Activated CD4-positive, CD25-positive, alpha-beta regulatory T cell treated with anti-CD3 and anti-CD28 coated beads, Interleukin-2, amount 50 U/mL, for 72 hours (primary cell): ENCODE measurements at regions not wholly inside any gene's neighbourhood (a gene's known extent, or its start where the extent isn't known, plus 50 kb on each side); places are given as distances from the start of the nearest gene placed in this dataset.
A peak's percentile ranks its signal among the peaks of the same experiment; 100 is the strongest.

Experiments
- DNase-seq: peaks from one replicate; pipeline ENCODE4 v3.0.0; 2021

GRCh38 chr5:5929291-5930020, 448.9 kb downstream of the MED10 start:
- DNase-seq = no peak

DNA sequence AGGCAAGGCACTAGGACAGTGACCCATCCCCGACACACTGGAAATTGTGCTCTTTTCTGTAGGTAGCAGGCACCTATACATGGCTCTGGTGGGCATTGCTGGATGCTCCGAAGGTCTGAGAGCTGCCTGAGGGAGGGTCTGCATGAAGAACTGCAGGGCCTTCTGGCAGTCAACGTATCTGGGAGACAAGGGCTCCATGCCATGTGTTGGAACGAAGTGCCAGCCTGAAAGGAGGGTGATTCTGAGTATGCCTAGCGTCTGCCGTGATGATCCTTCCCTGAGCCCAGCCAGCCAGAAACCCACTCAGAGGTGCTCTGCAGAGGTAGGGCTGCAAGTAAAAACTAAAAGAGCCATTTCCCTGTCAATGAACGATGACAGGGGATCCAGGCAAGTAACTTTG, 453.2 kb downstream of the MED10 start:
- DNase-seq = no peak

- DNase-seq = no peak
Observed at GRCh38 chr5:5919411-5919810, 458.9 kb downstream of the MED10 start.

DNA sequence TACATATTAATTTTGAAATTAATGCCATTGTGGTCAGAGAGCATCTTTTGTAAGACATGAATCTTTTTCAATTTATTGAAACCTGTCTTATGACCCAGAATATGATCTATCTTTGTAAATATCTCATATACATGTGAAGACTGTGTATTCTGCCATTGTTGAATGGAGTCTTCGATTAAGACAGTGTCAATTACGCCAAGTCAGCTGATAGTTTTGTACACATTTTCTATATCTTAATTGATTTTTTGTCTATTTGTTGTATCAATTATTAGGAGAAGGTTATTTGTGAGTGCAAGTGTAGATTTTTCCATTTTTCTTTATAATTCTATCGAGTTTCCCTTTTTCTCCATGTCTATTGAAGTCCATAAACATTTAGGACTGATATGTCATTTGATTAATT, 471.6 kb downstream of the MED10 start:
- no peak for DNase-seq

- DNase-seq = no peak
Observed at GRCh38 chr5:5905186-5905585, 473.2 kb downstream of the MED10 start.

- no peak for DNase-seq
Observed at GRCh38 chr5:5904113-5904512, 474.2 kb downstream of the MED10 start.

DNA sequence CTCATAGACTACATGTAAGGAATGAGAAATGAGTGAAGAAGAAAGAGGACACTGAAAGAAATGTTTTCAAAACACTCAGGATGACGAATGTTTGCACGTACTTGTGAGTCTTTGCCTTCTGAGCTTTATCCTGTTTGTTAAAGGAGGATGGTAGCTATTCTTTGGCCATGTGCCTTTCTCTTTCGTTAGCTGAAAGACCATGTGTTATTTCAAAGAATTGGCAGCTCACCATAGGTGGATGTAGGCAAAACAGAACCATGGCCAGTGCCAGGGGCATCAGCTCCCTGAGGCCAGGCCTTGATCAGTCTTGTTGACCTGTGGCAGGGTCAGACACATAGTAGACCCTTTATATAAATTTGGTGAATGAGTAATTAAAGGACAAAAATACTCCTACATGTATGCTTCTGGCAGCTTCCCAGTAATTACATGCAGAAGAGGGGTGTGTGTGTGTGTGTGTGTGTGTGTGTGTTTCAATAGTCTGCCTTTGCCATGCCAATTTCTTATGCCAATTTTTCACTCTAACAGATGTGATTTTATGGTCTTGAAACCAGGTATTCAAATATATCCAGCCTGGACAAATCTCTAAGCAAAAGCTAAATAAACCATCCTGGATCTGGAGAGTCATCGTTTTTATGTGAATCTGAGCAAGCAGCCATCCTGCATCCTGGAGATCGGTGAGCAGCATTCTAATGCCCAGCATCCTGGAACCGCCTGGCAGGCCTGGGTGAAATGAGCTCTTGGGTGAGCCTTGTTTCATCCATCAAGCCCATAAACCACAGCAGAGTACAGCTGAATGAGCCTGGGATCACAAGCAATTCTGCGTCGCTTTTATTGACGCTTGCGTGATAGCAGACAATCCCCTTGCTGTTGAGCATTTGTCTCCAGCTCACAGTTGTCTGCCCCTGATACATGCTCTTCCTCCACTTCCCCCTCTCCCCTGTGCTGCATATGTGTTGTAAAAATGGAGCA, 475.4 kb downstream of the MED10 start:
- DNase-seq = no peak

DNA sequence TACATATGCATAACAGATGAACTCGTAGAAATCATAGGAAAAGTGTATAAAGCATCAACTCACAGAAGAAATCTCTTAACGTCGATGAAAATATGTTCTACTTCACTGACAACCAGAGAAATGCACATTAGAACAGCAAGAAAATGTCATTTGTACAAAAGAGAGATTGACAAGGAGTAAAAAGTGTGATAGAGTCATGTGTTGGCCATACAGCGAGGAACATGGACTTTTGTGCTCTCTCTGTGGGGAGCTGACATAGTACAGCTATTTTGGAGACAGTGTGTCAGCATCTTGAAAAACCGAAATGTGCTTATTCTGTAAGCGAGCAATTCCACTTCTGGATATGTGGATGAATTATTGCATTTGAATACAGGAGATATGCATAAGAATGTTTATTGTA, 477.9 kb downstream of the ICE1 start:
- DNase-seq = no peak

GRCh38 chr5:5899716-5900115, 477.2 kb downstream of the ICE1 start:
- DNase-seq = no peak

DNA sequence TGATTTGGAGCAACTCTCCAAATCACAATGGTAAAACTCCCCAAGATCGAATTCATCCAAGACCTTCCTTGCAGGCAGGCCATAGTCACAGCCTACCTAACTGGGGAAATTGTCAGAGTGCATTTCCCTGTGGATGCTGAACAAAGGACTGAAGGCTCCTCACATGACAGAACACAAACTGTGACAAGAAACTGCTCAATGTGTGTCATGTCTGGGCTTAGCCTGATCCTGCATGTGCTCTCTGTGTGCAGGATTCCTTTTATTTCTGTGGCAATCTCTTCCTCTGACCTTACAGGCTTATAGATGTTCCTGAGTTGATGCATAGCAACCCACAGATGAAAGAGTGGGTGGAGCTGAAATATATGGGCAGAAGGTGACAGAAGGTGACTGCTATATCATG, 465.8 kb downstream of the ICE1 start:
- no peak for DNase-seq

DNA sequence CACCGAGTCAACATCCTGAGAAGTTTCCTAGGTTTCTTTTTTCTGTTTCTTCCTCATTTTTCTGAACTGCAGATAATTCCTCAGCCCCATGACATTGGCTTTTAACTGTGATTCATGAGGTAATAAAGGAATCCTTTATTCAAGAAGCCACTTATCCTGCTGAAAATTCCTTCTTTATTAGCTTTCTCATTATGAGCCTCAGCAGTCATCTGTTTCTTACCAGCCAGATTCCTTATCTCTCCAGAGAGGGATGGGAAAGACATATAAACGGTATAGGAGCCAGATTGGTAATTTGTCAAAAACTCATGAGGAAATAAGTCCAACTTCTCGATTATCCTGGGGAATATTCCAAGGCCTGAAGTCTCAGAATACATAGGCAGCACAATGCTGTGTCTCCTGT, 465.4 kb downstream of the ICE1 start:
- DNase-seq = no peak

GRCh38 chr5:5886812-5887486, 464.5 kb downstream of the ICE1 start:
- peak; percentile 40 for DNase-seq

DNA sequence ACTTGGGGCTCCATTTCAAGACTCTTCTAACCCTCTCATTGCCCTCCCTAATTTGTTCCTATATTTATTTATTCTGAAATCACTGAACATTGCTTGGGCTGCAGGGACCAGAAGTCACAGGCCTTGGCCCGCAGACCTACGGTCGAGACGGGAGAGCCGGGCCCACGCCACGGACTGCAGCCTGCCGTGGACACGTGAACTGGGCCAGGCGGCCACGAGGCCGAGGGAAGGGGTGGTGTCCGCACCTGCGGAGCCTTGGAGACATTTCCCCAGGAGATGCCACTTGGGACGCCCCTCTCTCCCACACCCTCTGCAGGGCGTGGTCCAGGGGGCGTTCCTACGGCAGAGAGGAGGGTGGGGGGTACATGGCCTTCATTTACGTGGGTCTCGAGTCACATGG, 463.9 kb downstream of the ICE1 start:
- DNase-seq = no peak

DNA sequence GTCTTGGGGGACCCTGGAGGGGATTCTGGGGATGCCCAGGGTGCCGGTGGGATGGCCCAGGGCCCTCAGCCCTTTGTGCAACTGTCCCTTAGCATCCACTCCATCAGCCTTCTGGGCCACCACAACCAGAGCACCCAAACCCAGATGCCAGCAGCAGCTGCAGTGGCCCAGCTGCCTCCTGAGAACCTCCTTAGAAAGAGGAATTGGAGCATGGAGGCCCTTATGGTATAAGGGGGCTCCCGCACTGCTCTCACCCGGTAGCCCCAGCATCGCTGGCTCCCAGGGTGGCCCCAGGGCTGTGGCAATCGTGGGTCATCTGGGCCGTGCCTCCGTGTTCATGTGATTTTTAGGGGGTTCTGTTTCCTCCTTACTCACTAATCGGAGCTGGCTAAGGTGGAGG, 463.3 kb downstream of the ICE1 start:
- no peak for DNase-seq

- DNase-seq = no peak
Observed at GRCh38 chr5:5884593-5884992, 462.1 kb downstream of the ICE1 start.

DNA sequence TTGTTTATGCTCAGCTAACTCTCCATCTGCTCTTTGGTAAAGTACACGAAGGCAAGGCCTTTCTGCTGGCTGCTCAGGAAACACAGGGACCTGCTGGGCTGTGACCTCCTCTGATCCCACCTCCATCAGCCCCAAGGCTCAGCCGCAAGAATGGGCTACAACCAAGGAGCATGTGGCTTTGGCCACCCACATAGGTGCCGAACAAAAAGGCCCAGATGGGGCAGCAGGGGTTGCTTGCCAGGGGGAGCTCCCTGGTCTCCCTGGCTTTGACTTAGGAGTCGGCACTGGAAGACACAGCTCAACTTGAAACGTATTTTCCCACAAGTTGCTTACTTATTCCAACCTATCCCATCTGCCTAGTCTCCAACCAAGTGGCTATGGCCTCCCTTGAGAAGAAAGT, 461.1 kb downstream of the ICE1 start:
- DNase-seq = no peak

DNA sequence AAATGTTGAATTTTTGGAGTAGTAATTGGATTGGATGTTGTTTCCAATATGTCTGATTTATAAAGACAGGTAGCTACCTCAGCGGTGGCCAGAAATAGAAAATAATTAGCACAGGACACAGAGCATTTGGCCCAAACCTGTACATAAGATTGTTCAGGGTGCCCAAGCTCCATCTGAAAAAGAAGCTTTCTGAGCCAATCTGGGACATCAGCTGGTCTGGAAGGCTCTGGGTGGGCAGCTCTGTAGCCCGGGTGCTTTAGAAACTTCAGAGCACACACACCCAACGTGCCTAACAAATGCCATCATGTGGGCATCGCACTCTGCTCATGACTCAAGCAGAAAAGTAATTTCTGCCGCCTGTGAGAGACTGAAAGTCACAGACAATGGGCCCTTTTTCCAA, 460.7 kb downstream of the ICE1 start:
- DNase-seq = no peak

- DNase-seq = no peak
Observed at GRCh38 chr5:5882706-5883105, 460.2 kb downstream of the ICE1 start.

DNA sequence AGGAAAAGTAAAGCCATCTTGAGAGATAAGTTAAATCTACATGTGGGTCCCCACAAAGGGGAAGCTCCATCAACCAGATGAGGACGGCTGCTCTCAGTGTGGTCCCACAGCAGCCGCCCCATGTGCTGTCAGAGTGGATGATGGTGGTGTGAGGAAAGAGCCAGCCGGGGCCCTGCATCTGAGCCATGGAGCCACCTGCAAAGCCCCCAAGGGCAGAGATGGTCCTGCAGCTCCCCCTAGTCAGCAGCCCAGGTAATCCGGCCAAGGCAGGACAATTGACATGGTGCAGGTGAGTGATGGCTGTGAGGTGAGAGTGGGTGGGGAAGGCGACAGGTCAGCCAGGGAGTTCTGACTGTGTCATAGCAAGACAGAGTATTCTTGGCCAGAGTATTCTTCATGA, 458.8 kb downstream of the ICE1 start:
- no peak for DNase-seq

DNA sequence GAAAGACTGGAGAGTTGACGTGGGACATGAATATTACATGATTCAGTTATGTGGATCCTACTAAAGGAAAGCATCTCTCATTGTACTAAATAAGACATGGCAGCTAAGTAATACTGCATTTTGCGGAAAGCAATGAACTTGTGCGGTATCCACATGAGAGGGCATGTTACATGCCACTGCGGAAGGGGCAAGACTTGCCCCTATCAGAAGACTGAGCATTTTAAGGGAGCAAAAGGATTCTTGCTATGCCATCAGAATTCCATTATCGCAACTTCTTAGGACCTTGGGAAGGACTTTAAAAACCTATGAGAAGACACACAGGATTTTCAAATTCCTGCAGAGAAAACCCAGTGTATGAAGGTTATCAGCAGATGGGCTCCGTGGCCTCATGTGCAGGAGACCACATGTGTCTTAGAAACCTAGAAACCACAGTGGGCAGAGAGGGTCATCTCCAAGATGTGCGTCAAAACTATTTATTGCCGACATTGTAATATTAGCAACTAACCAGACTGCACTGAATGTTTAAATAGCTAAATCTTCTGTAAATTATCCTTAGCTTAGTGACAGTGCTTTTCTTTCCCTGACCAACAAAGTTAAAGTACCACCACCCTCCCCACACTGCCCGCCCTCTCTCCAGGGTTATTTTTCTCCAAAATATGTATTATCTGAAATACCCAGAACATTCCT, 457.7 kb downstream of the ICE1 start:
- DNase-seq = no peak

DNA sequence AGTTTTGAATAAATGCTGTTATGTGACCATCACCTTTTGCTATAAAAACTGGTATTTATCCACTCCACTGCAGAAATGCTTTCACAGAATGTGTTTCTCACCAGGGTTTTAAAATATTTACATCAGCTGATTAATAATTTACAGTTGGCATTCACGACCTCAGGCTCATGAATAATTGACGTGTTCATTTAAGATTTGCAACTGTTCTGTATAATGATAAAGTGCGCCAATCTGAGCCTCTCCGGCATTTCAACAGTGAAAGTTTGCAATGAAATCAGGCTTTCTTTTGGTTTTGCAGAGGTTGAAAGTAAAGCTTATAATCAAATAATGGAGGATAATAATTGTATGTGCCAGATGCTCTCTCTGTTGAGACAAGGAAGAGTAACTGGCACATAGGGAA, 434.9 kb downstream of the ICE1 start:
- no peak for DNase-seq

- DNase-seq = no peak
Observed at GRCh38 chr5:5854087-5854486, 431.6 kb downstream of the ICE1 start.

- DNase-seq = no peak
Observed at GRCh38 chr5:5838493-5838892, 416.0 kb downstream of the ICE1 start.
